Stimulated activated CD8-positive, alpha-beta memory T cell treated with anti-CD3 and anti-CD28 coated beads, Interleukin-2, amount 100 ng/mL, for 1 hour (primary cell): ENCODE measurements at regions not wholly inside any gene's neighbourhood (a gene's known extent, or its start where the extent isn't known, plus 50 kb on each side); places are given as distances from the start of the nearest gene placed in this dataset.

ENCODE experiments used
- DNase-seq, 2 donors: peaks; one replicate each; pipeline ENCODE4 v3.0.0-alpha.2; 2020; ENCODE audit warnings: low read depth in 2 of 2

DNA sequence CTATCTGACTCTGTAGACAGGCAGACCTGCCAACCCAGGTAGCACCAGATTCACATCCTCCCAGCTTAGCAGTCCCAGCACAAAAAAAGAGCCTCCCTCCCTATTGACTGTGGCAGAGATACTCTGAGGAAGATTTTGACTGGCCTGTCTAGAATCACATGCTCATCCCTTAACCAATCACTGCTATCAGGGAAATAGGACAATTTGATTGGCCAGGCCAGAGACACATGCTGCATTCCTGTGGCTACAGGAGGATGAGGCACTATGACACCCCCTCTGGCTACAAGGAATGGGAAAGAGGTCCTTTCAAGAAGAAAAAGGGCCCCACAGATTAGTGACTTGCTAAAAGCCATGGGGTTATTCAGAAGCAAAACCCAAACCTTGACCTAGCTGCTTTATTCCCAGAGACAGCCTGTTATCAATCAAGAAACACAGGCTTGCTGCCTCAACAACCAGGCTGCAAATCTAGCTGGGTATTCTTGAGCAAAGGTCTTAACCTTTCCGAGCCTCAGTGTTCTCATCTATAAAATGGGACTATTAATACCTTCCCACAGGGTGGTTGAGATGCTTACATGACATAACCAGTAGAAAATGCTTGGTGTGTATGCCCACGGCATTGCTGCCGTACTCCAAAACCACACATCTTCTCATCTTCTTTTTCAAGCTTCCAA, 147.6 kb downstream of the BCOR start:
- no peak for DNase-seq

DNA sequence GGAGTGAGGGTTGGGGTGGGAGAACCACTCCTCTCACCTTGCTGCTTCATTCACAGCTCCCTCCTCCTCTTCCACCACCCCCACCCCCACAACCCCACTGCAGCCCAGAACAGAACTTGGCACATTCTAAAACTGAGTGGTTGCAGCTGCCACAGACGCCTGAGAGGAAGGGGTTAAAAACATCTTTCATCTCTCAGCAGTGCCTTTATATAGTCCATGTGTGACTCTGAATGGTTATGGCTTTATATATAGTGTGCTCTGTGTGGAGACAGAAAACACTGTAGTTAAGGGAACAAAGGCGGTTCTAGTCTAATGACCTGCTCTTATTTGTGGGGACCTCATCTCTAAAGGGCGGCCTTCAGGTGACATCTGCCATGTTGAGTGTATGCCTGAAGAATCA, 144.8 kb downstream of the BCOR start:
- no peak for DNase-seq

DNA sequence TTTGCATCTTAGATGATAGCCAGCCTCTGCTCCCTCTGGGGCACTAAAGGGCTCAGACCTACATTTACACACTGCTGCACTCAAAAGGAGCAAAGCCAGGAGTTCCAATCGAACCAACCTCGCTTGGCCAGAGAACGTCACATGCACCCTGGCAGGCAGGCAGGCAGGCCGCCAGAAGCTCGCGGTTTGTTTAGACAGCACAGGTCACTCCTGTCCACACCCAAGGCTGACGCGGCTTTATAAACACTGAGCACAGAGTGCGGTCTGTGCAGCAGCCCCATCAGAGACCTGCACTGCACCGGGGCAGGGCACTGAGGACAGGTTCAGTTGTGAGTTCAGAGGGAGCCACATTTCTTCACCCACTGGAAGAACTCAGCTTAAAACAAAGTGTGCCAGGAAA, 143.9 kb downstream of the BCOR start:
- no peak for DNase-seq

DNA sequence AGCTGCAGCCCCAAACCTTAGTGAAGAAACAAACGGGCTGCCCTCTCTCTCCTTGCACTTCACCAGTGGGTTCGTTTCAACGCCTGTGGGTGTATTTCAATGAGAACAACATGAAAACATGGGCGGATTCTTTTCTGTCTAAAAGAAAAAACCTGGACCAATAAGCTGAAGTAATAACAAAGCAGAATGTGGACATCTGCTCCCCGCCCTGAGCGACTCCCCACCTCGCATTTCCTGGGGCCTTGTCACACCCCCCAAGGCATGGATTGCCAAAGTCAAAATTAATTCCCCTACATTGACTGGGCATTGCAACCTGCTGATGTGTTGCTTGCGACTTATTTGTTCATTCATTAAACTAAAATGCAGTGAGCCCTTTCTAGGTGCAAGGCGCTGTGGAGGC, 142.9 kb downstream of the BCOR start:
- DNase-seq: no peak

DNA sequence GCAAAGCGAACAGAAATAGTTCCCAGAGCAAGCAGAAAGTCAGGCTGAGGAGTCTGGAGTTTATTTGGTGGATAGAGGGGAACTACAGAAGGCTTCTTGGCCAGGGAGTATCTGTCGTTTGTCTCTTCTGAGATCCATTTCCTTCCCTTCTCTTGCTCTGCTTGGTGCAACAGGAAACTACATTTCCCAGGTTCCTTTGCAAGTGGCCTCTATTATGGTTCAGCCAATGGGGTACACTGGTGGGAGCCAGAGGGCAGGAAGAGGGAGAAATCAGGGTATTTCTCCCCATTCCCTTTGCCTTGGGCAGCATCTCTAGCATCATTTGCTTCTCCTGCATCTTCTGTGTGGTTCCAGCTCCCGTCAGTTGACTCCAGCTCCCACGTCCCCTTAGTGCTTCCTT, 142.1 kb downstream of the BCOR start:
- no peak for DNase-seq

DNA sequence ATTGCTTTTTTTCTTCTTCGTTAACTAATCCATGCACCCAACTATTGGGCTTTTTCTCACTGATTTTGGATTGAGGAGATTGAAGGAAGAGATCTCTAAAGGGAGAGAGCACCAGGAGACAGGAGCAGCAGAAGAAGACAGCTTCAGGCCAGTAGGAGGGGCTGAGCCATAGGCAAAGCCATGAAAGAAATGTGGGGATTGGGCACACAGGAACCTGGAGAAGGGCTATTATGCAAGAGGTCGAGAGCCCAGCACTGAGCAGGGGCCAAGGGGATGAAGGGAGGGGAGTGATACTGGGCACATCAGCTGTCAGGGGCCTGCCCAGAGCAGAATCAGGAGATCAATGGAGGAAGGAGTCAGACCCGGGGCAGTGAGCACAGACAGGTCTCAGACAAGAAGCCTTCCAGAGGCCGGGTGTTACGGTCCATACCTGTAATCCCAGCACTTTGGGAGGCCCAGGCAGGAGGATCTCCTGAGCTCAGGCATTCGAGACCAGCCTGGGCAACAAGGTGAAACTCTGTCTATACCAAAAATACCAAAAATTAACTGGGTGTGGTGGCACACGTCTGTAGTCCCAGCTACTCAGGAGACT, 140.9 kb downstream of the BCOR start:
- DNase-seq: no peak

DNA sequence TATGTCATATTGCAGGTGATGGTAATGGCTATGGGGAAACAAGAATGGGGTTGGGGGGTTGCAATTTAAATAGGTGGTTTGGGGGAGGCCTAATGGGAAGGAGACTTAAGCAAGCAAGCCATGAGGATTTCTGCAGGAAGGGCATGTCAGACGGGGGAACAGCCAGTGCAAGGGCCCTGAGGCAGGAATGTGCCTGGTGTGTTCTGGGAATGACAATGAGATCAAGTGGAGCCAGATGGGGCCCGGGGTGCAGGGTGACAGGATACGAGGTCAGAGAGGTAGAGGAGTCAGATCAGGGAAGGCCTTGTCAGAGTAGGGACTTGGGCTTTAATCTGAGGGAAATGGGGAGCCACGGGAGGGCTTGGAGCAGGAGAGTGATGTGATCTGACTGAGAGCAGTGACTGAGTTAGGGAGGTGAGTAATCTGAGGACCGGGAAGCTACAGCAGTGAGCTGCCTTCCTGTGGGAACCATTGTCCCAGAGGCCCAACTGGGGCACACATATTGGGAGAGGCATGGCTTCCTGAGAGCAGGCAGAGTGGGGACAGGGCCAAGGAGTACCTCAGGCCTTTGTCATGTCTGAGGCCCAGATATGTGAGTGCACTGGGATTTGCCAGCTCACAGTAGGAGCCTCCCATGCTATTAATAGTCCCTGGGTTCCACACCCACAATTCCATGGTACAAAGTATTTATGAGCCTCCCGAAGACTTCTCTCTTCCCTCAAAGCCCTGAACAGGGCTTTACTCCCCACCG, 139.8 kb downstream of the BCOR start:
- DNase-seq: no peak

DNA sequence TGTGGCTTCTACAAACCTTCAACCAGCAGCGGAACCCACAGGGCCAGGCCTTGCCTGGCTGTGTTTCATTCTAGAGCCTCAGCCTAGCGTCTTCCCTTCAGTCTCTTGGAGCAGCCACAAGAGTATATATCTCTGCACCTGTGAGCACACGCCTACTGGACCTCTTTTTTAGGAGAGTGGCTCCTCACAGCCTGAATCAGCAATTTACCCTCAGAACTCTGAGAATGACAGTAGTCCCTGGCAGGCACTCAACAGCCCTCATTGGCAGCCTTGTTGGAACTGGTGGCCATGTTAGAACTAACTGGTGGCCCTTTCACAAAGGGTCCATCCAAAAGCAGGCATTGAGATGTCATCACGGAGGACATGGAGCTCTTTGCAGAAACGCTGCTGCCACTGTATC, 138.9 kb downstream of the BCOR start:
- DNase-seq: no peak

DNA sequence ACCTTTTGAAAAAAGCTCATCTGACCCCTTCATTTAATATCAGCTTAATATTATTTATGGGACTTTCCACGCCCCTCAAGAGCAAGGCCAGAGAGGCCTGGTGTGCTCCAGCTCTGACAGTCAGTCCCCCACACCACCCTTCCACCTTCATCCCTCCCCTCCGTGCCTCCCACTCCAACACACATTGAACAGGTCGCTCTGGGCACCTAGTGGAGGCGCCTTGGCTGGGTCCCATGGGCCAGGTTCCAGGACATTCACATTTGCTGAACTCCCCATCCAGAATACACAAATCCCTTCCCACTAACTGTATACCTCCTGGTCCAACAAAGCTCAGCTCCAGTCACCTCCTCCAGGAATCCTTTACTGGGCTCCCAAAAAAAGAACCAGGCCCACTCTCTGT, 137.5 kb downstream of the BCOR start:
- DNase-seq: no peak

DNA sequence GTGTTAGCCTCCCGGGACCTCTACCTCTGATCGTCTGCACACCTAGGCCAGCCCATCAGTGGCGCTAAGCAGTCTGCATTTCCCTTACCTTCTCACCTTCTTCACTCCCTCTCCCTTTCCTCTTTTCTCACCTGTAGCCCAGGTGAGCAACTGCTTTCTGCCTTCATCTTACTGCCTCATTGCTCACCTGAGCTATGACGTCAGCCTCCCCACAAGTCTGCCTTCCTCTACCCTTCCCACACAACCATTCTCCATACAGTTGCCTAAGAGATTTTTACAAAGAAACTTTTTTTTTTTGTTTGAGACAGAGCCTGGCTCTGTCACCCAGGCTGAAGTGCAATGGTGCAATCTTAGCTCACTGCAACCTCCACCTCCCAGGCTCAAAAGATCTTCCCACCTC, 136.3 kb downstream of the BCOR start:
- no peak for DNase-seq

DNA sequence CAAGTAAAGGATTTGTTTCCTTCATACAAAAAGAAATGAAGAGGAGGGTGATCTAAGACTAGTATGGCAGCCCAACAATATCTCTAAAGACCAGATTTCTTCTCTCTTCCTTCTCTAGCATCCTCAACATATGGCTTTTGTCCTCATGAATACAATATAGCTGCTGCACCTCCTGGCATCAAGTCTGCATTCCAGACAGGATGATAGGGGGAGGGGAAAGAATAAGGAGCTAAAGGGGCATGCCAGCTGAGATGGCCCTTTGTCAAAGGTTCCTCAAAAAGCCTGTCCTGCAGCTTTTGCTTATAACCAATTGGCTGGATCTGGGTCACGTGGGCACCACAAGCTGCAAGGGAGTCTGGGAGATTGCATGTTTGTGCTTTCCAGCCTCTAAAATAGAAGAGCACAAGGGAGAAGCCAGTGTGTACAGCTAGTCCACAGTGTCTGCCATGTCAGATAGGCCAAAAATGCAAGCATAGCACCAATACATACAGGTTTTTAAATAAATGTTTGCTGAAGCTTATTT, 132.6 kb downstream of the BCOR start:
- no peak for DNase-seq

DNA sequence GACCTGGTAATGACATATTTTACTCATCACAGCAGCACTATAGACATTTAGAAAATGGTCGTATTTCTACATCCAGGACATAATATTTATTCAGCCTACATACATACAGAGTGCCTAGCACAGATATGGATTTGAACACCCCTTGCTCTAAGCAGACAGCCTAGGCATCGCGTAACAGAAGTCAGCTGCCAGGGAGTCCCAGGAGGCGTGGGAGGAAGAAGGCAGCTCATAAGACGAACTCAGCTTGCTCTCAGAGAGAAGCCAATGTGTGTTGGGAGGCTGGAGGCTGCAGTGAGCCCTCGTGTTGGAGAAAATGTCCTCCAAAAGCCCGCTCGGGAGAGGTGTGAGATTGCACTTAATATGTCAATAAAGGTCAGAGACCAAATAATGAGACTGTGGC, 131.6 kb downstream of the BCOR start:
- DNase-seq: no peak

DNA sequence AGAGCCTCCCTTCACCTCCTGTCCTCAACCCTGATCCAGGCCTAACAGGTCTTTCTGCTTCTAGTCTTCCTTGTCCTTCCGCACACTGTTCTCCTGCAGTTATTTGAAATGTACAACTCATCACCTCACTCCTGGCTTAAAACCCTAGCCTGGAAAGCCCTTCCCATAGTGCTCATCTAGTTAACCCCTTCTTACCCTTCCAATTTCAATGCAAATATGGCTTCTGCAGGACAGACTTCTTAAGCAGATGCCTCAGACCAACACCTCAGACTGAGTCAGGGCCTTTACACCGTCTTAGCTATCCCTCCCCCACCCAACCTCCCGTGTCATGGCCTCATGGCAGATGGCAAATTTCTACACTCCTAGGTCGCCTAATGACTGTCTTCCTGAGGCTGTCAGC, 130.4 kb downstream of the BCOR start:
- no peak for DNase-seq

DNA sequence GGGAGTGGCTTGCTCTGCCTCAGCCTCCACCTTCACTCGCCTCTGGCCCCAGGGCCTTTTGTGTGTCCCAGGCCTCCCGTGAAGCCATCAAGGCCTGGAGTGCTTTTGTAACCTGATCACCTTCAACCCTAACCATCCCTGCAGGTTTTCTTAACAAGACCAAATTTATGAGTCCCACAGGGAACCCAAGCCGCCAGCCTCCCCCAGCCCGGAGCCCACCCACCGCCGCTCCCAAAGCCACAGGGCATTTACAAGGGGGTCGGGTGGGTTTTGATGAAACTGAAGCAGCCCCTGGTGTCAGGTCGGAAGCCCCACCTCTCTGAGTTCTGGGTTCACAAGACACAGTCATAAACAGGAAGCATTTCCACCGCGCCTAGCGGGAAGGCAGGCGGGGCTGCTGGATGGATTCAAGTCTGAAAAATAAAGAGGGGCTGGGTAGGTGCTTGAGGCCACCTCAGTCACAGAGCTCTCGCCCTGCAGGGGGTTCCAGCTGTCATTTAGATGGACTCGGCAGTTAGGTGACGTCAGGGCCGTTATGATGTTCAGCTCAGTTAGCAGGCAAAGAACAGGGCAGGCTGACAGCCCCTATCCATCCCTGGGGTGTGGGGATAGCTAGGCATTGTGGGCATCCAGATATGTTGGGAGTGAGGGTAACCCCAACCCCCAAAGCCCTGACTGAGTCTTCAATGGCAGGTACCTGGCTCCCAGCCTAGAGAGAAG, 128.5 kb downstream of the BCOR start:
- peak in 1 of 2 donors; percentile 1 for DNase-seq

DNA sequence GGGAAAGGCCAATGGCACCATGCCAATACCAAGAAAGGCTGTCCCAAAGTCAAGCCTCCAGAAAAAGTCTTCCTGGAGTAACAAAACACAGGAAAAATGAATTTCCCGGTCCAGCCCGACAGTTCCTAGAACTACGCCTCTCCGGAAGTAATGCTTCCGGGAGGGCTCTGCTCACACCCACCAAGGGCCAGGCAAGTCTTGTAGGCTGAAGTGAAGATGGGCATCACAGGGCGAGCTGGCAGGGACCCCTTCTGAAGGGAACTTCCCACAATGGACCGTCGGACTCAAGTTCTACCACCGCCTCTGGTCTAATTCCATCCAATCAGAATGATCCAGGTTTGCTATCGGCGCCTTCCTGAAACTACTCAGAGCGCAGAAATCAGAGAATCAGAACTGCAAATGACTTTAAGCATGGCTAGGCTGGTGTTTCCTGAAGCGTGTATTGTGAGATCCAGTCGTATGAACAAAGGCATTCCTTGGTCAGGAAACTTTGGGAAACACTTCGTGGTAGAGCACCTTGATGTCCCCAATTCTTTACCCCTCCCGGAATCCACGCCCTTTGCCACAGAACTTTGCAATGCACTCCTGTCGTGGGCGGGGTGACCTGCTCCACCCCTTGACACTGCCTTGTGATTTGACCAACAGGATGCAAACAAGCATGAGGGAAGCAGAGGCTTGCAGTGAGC, 127.8 kb downstream of the BCOR start:
- DNase-seq: no peak

DNA sequence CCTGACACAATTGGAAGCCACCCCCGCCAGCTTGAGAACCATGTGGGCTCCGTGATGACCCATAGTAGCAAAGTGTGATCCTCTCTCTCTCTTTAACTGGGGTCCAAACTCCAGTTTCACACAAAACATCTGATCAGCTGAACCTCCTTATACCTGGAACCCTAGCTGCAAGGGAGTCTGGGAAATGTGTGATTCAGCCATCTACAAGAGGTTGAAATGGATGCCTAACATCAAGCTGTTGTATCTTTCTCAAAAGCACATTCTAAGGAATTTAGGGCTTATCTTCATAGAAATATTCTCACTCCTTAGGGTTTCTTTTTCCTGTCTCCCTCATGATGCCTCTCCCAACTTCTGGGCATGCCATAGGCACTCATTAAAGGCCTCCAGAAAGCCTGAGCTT, 126.0 kb downstream of the BCOR start:
- DNase-seq: no peak

DNA sequence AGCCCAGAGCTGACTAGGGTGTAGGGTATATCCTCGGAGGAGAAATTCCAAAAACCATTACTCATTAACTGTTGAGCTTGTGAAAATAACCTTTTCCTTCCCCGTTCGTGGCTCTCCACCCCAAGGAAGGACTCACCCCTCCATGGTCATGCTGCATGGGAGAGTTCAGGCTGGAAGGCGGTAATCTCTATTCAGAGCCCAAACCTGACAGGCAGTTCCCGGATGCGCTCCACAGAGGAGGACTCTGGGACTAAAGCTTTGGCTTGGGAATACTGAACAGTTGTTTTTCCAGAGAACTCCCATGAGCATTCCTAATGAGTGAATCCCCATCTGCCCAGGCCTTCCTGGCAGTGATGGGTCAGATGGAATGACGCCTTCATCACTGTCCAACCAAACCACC, 125.4 kb downstream of the BCOR start:
- no peak for DNase-seq

DNA sequence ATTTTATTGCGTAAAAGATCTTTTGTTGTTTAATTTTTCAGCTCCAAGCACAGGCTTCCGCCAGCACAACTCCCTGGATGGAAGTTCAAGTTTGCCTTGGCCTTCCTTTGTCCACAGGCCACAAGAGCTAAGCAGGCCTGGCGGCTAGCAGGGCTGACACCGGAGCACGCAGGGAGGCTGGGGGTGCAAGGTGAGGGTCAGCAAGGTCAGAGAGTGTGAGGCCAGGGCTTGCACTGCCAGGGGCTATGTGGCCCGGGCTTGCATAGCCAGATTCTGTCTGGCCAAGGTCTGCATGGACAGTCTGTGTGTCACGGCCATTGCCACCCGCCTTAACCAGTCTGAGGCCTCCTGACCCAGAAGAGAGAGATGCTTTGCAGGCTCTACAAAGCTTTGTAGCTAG, 123.9 kb downstream of the BCOR start:
- no peak for DNase-seq

DNA sequence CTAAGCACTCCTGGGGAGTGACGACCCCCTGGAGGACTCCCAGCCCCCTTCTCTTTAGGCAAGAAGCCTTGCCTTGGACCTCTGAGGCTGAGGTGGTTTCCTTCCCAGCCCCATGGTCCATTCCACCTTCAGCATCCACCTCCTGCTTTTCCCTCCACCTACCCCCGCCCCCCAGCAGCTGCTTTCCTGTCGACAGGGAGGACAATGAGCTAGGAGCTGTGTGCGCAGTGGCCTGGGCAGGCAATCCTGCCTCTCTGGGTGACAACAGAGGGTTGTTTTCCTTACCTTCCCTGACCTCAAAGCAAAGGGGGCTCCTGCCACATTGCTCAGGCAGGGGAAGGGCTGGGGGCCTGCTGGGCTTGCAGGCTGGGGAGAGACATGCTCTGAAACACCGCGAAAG, 123.5 kb downstream of the BCOR start:
- DNase-seq: no peak

DNA sequence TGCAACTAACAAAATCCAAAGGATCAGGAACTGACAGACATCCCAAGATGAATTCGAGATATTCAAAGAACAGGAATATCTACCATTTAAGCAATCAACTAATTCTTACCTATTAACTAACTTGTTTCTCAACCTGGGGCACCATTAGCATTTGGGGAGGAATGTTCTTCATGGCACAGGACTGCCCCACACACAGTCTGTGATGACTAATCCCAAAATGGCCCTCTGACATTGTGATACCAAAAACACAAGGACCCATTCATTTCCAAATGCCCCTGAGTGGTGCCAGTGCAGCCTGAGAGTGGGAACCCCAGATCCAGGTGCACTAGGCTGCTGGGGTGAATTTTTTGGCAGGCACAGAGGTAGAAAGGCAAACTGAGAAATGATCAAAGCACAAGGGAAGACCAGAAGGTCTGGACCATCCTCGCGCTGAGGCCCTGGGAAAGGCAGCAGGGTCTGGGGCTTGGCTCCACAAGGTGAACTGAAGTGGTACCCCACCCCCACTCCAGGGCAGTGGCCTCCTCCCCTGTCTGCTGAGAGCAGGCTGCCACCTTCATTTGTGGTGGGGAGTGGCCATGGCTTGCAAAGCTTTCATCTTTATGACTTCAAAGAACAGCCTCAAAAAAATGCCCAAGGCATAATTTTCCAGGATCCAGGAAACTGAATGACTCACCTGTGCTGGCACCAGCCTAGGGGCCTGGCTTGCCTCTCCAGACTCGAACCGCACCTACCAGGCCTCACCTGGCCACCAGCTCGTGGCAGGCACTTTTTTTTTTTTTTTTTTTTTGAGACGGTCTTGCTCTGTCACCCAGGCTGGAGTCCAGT, 122.4 kb downstream of the BCOR start:
- no peak for DNase-seq

DNA sequence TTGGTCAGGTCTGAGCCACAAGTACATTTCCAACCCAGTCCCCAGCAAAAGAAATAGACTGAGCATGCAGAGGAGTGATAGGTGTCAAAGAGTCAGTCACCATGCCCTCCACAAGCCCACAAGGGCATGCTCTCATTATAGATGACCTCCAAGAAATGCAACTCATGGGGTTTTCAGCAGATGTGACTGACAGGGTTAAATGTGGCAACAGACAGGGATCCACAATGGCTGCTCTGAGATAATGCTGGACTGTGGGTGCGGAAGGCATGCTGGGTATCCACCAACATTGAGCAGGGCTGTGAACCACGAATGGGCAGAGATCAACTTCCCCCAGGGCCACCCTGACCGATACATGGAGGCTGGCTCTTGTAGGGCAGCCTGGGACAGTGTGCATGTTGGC, 115.8 kb downstream of the BCOR start:
- no peak for DNase-seq
